HPDE6-E6E7 (cell line): ENCODE measurements at regions not wholly inside any gene's neighbourhood (a gene's known extent, or its start where the extent isn't known, plus 50 kb on each side); places are given as distances from the start of the nearest gene placed in this dataset.

ENCODE experiments used
- DNase-seq: peaks from one replicate; pipeline ENCODE4 v3.0.0; 2011; ENCODE audit warnings: missing footprints; ENCODE audit errors: extremely low spot score

- no peak for DNase-seq
Observed at GRCh38 chr20:62561948-62562347, 80.4 kb upstream of the SLCO4A1 start.

GRCh38 chr20:62562831-62563230, 79.5 kb upstream of the SLCO4A1 start:
- DNase-seq = no peak

GRCh38 chr20:62563561-62563960, 78.7 kb upstream of the SLCO4A1 start:
- DNase-seq = no peak

- DNase-seq = no peak
Observed at GRCh38 chr20:62564456-62565245, 77.7 kb upstream of the SLCO4A1 start.

GRCh38 chr20:62566266-62566665, 76.0 kb upstream of the SLCO4A1 start:
- no peak for DNase-seq

GRCh38 chr20:62566771-62567170, 75.5 kb upstream of the SLCO4A1 start:
- no peak for DNase-seq

GRCh38 chr20:62567246-62568044, 74.9 kb upstream of the SLCO4A1 start:
- no peak for DNase-seq

- no peak for DNase-seq
Observed at GRCh38 chr20:62568045-62568389, 74.3 kb upstream of the SLCO4A1 start.

GRCh38 chr20:62569615-62570014, 72.7 kb upstream of the SLCO4A1 start:
- DNase-seq = no peak

- DNase-seq = no peak
Observed at GRCh38 chr20:62570403-62570802, 71.9 kb upstream of the SLCO4A1 start.

GRCh38 chr20:62570897-62571668, 71.2 kb upstream of the SLCO4A1 start:
- no peak for DNase-seq

- no peak for DNase-seq
Observed at GRCh38 chr20:62571669-62572344, 70.5 kb upstream of the SLCO4A1 start.

GRCh38 chr20:62572980-62573379, 69.3 kb upstream of the SLCO4A1 start:
- DNase-seq = no peak

- DNase-seq = no peak
Observed at GRCh38 chr20:62573817-62574216, 68.5 kb upstream of the SLCO4A1 start.

- no peak for DNase-seq
Observed at GRCh38 chr20:62574230-62574993, 67.9 kb upstream of the SLCO4A1 start.

GRCh38 chr20:62575976-62576722, 66.2 kb upstream of the SLCO4A1 start:
- no peak for DNase-seq

- peak; percentile 45 for DNase-seq
Observed at GRCh38 chr20:62576815-62577489, 65.4 kb upstream of the SLCO4A1 start.

GRCh38 chr20:62577490-62577836, 64.8 kb upstream of the SLCO4A1 start:
- DNase-seq = no peak

- no peak for DNase-seq
Observed at GRCh38 chr20:62578294-62578897, 63.9 kb upstream of the SLCO4A1 start.
